GM21737 (cell line): ENCODE measurements at regions not wholly inside any gene's neighbourhood (a gene's known extent, or its start where the extent isn't known, plus 50 kb on each side); places are given as distances from the start of the nearest gene placed in this dataset.
A peak's percentile ranks its signal among the peaks of the same experiment; 100 is the strongest.

Experiments used
- ATAC-seq: cut with Tn5 transposase; IDR thresholded peaks from one replicate; pipeline ENCODE4 v1.9.1; 2021; ENCODE audit warnings: mild to moderate bottlenecking, moderate library complexity; ENCODE audit not compliant: unreplicated experiment

DNA sequence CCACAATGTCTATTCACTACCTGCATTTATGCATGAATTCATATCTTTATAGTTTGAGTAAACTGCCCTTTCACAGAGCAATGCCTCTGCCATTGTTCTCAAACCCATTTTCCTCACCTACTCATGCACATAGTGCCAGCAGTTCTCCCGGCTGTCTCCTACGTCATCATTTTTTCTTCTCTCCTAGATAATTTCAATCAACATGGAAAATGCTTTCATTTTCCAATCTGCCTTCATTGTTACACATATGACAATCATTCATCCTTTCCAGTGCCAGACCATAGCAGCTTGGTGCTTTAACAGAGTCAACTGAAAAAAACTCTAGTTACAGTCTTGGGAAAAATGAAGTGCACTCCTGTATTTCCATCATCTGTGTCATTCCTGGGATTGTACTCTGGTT is 514.8 kb upstream of the CTNND2 start:
- no peak for ATAC-seq

DNA sequence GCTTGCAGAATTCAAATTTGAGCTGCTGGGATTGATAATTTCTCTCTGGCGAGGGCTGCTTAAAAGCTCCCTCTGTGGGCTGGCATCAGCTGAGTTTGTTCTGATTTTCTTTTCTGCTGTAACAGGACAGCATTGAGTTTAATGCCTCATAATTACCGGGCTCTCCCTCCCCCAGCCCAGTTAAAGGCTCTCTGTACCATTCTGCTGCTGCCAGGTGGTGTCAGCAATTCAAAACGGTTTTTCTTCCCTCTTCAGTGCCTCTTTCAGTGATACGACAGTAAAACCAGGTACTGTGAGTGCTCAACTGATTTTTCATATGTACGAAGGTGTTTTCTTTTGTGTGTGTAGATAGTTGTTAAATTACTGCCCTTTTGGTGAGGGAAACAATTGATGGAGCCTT is 509.3 kb upstream of the CTNND2 start:
- no peak for ATAC-seq

DNA sequence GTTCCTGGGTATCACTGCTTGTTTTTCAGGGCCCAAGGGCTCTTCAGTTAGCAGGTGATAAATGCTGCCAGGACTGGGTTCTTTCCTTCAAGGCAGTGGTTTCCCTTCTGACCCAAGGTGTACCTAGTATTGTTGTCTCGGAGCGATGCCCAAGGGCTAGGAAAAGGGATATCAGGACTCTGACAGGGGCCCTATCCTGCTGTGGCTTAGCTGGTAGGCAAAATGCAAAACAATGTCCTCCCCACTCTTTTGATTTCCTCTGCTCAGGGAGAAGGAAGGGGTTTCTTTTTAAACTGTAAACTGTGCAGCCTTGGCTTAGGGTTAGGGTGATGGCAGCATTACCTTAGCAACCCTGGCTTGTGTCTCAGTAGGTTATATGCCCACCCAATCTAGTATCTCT is 508.8 kb upstream of the CTNND2 start:
- ATAC-seq, result no peak

DNA sequence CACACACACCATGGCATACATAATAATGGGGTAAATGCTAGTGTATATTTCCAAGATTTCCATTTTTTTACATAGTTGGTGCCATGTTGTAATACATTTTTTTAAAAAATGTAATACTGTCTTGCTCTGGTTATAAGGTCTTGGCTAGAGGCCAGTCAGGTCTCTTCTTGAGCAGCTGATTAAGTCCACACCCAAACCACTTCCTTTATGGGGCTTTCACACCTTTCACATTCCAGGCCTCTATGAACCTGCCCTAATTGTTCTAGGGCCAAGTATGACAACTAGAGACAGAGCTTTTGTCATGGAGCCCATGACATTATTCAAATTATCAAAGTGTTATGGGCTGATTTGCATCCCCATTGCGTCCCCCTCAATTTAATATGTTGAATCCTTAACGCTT is 495.6 kb upstream of the CTNND2 start:
- ATAC-seq, result no peak

DNA sequence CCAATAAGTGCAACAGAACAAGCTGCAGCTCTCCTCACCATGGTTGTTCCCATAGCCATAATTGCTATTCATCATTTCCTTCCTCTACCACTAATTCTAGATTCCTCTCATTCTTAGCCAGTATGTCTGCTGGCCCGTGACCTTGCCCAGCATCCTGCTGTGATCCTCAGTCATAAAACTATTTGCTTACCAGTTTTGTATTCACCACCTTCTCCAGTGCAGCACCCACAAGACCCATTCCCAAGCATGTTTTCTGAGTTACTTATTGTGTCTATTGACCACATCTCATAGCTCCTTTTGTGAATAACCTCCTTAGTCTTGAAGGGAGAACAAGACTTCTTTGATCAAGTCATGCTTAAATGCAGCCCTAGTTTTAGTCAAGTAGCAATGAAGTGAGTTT is 488.0 kb upstream of the CTNND2 start:
- ATAC-seq, result no peak

DNA sequence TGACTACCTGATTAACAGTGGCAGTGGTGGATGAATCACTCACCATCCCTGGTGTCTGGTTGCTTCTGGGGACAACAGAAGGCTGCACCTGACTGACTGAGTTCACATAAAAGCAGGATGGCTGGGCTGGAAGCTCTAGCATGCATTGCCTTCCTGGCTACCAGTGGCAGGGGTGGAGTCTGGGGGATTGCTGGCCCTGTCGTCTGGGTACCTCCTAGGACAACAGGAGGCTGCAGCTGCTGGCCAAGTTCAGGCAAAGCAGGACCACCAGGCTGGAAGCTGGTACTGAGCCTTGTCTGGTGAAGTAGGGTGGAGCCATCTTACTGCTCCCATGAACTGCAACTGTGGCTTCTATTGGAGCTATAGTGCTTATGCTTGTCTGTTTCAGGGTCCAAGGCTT is 480.8 kb upstream of the CTNND2 start:
- no peak for ATAC-seq

DNA sequence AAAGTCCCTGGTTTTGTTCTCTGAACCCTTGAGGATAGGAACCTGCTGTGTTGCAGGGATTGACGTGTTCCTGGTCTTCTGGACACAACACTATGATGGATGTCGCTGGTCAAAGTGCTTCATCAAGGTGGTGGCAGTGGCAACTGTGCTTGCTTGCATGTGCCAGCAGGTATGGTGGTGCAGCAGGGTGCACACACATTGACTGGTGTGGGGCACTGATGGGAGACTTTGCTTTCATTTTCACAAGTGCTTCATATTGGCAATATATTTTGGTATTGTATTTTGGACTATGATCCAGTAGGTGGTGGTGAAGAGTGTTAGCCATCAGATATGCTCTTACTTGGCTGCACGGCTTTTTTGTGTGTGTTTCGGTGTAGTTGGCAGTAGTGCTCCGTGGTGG is 479.8 kb upstream of the CTNND2 start:
- no peak for ATAC-seq

DNA sequence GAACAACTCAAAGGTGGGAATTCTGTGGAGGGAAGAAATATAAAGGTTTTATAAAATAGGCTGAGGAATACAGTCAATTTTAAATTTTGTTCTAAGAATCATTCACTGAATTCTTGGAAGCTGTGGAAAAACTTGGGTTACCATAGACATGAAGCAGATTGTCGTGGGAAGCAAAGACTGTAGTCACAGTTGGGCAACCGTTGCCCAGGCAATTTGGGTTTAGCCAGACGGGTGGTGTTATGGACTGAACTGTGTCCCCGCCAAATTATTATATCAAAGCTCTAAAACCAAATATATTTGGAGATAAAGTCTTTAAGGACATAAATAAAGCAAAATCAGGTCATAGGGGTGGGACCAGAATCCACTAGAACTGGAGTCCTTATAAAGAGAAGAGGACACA is 463.7 kb upstream of the CTNND2 start:
- no peak for ATAC-seq

DNA sequence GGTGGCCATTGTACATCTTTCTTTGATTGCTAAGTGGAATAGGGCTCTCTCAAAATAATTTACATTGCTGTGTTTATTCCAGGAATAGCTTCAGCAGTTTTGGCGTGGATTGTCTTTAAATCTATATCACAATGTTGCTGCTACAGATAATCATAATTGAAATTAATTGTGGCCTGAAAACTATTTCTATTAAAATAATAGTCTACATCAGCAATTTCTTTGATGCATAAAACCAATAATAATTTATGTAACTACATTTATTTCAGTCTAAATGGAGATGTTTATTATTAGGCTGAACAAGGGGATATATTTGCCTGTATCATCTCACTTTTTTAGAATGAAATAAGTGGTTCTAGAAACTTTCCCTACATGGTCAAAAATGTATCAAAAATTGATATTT is 456.0 kb upstream of the CTNND2 start:
- no peak for ATAC-seq

DNA sequence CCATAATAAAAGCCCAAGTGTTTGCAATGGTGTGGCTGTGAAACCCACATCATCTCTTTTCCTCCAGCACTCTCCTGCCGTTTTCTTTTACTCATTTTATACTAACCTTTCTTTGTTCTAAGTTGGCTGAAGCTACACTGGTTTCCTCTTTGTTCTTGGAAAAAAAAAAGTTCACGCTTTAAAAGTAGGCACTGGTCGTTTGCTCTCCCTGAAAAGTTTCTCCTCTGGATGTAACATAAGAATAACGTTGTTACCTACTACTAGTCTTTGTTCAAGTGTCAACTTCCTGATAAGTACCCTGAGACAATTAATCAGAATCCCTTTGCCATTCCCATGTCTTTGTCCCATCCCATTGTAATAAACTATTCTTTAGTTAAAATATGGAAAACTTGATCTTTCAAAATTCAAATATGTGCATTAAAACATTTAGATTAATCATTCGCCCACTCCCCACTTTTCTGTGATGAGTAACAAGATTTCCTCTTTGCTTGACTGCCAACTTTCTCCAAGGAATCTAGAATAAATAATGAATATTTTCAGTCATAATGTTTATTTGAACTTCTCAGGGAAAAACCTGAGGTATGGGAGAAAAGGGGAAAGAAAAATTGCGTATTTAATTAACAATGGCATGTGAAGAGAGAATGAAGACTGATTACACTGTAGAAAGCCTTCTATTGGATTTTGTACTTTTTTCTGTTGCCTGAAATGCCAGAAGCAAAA is 454.3 kb upstream of the CTNND2 start:
- ATAC-seq, result no peak

DNA sequence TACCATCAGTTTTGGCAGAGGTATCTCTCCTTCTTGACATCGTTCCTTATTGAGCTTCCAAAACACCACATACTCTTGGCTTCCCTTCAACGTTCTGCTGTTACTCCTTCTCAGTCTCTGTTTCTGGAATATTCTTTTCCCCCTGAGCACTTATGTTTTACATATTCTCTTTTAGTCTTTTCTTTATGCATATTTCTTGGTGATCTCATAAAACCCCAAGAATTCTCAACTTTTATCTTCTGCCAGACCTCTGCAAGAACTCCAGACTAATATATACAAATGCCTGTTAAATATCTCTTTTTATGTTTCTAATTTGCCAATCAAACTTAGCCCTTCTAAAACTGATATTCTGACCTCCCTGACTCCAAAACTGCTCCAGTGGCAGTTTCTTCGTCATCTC is 453.4 kb upstream of the CTNND2 start:
- no peak for ATAC-seq

DNA sequence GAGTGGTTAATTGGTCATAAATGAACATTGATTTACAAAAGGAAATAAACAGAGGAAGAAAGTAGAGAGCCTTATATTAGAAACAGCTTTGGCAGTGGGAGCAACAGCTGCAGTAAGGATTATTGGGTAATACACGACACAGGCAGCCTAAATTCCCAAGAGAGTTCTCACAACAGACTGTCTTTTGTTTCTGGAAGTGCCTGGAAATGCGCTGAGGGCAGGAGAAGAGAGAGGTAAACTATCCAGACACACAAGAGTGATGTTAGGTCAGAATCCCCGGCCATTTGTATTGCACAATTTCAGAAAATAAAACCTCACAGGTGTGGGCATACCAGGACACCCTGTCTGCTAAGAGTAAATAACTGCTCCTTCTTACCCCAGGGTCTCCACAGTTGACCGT is 450.4 kb upstream of the CTNND2 start:
- ATAC-seq, result no peak

DNA sequence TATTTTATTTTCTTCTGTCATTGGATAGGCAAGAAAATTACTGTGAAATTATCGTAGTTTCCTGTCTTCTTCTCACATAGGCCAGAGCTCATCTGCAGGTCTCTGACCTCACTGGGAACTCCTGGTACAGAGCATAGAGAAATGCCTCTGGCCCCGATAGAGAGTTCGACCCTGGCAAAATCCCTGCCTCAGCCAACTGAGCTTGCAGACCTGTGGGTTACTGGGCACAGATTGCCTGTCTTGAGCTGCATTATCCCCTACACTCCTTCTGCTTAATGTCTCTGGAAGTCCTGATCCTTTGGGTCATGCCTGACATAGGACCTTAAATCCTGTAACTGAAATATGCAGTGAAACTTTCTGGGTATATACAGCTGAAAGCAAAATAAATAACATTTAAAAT is 439.3 kb upstream of the CTNND2 start:
- ATAC-seq, result no peak

DNA sequence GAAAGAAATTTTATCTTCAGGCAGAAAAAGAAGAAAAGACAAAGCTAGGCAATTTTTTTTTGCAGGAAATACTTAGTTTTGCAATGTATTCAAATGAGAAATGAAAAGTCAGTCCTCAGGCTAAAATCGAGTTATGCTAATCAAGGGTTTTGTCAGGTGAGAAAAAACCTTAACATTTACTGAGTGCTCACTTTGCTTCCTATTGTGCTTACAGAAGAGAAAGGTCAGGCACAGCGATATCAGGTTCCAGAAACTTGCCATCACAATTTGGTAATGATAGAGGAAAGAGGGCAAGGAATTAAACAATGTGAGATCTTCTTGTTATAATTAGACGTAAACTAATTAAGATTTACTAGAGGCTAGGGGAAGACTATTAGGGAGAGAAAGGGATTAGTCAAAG is 431.7 kb upstream of the CTNND2 start:
- no peak for ATAC-seq

DNA sequence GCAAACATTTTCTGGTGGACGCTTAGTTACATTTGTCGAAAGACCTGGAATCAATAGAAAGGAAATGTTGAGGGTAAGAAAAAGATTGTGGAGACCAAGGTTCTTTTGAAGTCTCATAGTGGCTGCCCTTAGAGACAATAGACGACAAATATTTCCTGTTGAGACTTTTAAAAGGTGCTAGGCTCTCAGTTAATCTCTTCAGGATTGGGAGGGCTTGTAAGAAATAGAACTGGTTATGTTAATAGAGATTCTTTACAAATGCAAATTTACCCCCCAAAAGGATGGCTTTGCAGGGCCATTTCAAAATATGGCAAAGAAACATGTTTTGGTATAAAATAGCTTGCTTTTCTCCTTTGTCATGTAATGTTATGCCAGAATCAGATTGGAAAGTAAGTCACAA is 428.2 kb upstream of the CTNND2 start:
- ATAC-seq, result no peak

DNA sequence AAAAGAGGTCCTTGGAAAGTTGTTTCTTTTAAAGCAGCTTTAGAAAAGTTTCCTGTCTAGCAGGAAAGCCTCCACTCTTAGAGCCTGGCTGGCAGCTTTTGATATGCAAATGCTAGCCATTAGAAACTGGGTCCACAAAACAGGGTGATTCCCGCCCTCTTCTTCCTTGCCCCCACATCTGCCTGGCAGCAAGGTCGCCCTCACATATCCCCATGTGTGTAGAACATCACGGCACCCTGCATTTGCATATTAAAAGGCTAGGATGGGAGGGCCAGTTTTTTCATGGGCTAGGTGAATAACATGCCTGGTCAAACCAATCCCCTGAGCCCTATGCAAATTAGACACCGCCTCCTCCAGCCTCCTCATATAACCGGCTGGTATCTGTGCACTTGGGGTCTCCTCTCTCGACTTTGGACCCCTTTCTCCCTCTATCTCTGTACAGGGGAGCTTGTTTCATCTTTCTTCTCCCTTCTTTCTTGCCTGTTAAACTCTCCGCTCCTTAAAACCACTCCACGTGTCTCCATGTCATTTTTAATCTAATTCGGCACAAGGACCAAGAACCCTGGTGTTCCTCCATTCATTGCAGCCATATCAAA is 426.8 kb upstream of the CTNND2 start:
- ATAC-seq, result no peak

DNA sequence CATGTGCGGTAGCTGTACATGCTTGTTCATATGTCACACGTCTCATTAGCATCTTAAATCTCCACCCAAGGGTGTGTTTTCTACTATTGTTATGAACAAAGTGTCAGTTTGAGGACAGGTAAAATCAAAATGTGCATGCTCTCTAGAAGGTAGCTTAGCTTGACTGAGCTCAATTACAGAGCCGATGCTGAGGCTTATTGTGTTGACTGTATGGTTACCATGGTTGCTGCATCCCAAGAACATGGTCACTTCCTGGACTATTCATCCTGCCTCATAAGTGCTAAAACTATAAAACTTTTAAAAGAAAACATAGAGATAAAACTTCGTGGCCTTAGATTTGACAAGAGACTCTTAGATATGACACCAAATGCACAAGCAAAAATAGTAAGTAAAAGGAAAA is 426.1 kb upstream of the CTNND2 start:
- no peak for ATAC-seq

DNA sequence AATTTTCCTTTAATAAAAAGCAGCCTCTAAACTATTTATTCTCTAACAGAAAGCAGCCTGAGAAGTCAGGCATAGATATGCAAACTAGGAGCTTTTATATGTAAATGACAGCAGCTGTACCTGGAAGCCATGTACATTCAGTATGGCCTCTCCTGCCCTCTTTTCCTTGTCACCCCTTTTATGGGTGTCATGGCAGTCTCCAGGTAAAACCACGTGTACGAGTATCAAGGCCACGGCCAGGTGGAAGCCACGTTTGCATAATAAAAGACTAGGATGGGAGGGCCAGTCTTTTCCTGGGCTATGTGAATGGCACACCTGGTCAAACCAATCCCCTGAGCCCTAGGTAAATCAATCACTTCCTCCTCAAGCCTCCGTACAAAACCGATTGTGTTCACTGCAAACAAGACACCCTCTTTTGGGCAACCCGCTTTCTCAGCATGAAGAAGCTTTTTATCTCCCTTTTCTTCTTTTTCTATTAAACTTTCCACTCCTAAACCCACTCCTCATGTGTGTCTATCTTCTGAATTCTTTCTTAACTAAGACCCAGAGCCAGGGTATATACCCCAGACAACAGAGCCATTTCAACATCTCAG is 419.5 kb upstream of the CTNND2 start:
- ATAC-seq, result no peak

DNA sequence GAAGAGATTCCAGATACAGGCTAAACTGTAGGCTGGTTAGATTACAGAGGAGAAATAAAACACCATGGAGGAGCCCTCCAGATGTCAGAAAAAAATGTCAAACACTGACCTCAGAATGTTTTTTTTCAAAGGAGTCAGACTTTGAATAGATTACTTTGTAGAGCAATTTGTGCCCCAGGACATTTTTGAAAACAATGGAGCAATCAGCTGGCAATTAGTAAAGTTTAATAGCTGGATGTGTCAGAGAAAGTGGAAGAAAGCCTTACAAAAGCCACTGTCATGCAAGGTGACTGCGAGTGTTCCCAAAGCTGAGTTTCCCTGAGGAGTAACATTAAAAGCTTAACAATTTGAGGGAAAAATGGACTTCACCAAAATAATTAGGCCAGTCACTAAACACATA is 417.8 kb upstream of the CTNND2 start:
- no peak for ATAC-seq

DNA sequence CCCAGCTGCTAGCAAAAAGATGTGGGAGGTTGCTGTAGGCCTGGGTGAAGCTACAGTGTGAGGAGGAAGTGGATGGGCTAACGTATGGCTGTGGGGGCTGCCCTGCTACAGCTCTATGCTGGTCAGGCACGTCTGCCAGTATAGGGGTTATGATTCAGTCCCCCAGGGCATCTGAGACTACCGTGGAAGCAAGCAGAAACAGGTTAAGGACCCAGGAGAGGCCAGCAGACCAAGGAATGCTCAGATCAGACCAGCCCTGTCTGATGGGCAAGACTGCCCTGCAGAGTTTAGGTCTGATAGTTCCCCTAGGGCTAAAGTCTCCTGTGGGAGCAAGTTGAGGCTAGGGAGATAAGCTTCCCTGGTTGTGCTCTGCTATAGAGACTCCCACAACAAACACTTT is 416.1 kb upstream of the CTNND2 start:
- ATAC-seq, result no peak

DNA sequence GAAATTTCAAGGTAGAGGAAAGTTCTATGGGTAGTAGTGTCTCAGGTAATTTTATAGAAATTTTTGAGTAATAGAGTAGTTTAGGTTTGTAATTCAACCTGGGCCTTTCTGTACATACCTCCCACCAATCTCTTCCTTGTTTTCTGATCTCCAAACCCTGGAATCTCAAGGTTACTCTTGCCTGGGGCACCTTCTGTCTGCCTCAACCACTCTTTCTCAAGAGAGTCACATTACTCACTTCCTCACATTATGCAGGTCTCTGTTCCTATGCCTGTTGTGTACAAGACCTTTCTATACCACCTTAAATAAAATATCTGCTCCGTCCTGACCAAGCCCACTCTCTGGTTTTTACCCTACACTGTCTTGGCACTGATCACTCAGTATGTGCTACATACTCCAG is 412.6 kb upstream of the CTNND2 start:
- ATAC-seq, result no peak

DNA sequence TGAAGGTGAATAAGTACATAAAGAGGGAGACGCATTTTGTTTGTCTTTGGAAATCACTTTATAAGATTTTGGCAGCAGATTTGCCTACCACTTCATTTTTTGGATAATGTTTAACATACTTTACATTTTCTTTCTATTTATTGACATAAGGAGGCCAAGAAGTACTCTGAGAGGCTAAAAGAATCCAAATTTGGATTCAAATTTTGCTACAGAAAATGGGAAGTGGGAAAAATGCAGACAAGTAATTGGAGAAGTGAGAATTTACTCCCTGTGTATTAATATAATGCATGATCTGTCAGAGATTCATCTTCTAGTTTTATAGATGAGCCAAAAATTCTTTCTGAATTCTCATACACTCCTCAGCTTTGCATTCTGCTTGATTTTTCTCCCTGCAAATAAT is 411.2 kb upstream of the CTNND2 start:
- no peak for ATAC-seq

DNA sequence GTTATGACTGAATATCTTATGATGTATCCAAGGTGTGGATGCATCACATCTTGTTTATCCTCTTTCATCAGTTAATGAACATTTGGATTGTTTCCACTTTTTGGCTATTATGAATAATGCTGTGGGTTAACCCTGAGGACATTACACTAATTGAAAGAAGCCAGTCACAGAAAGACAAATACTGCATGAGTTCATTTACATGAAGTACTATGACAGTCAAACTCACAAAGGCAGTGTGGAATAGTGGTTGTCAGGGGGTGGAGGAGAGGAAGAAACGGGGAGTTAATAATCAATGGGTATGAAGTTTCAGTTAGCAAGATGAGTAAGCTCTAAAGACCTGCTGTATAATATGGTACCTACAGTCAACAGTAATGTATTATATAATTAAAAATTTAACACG is 409.4 kb upstream of the CTNND2 start:
- ATAC-seq, result peak; percentile 89
